Dermis microvascular lymphatic vessel endothelial cell (primary cell): ENCODE measurements at regions not wholly inside any gene's neighbourhood (a gene's known extent, or its start where the extent isn't known, plus 50 kb on each side); places are given as distances from the start of the nearest gene placed in this dataset.
A peak's percentile ranks its signal among the peaks of the same experiment; 100 is the strongest.

ENCODE experiments used
- DNase-seq, 2 donors: peaks; one replicate each; pipeline versions ENCODE4 v3.0.0 to v3.0.0-alpha.2; 2010; ENCODE audit warnings: low read depth in 2 of 2

GRCh38 chr5:145218019-145218418 lies 617.1 kb downstream of the PRELID2 start:
- DNase-seq = no peak

- no peak for DNase-seq
These were observed 625.1 kb downstream of the PRELID2 start for GRCh38 chr5:145210020-145210419.

- DNase-seq = no peak
These were observed 629.6 kb downstream of the PRELID2 start for GRCh38 chr5:145205546-145205945.

- DNase-seq = peak in 1 of 2 donors; percentile 9
These were observed 630.4 kb downstream of the PRELID2 start for GRCh38 chr5:145204743-145205142.

- DNase-seq = peak in 1 of 2 donors; percentile 57
These were observed 631.9 kb downstream of the PRELID2 start for GRCh38 chr5:145203193-145203592.

- no peak for DNase-seq
These were observed 636.4 kb downstream of the PRELID2 start for GRCh38 chr5:145198525-145199260.

- DNase-seq = no peak
These were observed 645.4 kb downstream of the PRELID2 start for GRCh38 chr5:145189746-145190145.

- DNase-seq = no peak
These were observed 654.8 kb downstream of the PRELID2 start for GRCh38 chr5:145180371-145180770.

GRCh38 chr5:145178641-145179523 lies 656.3 kb downstream of the PRELID2 start:
- peak; percentile 10 to 43 for DNase-seq

GRCh38 chr5:145176041-145176440 lies 659.1 kb downstream of the PRELID2 start:
- DNase-seq = no peak

GRCh38 chr5:145166110-145166509 lies 669.0 kb downstream of the PRELID2 start:
- DNase-seq = no peak

- no peak for DNase-seq
These were observed 671.3 kb downstream of the PRELID2 start for GRCh38 chr5:145163876-145164275.

- no peak for DNase-seq
These were observed 672.5 kb downstream of the PRELID2 start for GRCh38 chr5:145162626-145163025.

- DNase-seq = no peak
These were observed 673.8 kb downstream of the PRELID2 start for GRCh38 chr5:145161391-145161790.

- DNase-seq = no peak
These were observed 674.5 kb downstream of the PRELID2 start for GRCh38 chr5:145160679-145161078.

- DNase-seq = no peak
These were observed 676.4 kb downstream of the PRELID2 start for GRCh38 chr5:145158730-145159129.

- no peak for DNase-seq
These were observed 677.3 kb downstream of the PRELID2 start for GRCh38 chr5:145157841-145158240.

- no peak for DNase-seq
These were observed 693.6 kb downstream of the PRELID2 start for GRCh38 chr5:145141534-145141933.

- DNase-seq = no peak
These were observed 704.1 kb downstream of the PRELID2 start for GRCh38 chr5:145130996-145131395.

GRCh38 chr5:145129797-145130196 lies 705.3 kb downstream of the PRELID2 start:
- no peak for DNase-seq

GRCh38 chr5:145124806-145125205 lies 710.3 kb downstream of the PRELID2 start:
- DNase-seq = no peak

GRCh38 chr5:145118611-145119010 lies 716.5 kb downstream of the PRELID2 start:
- no peak for DNase-seq

- DNase-seq = no peak
These were observed 717.0 kb downstream of the PRELID2 start for GRCh38 chr5:145118127-145118526.
